WTC11 (cell line): ENCODE measurements at regions not wholly inside any gene's neighbourhood (a gene's known extent, or its start where the extent isn't known, plus 50 kb on each side); places are given as distances from the start of the nearest gene placed in this dataset.

Experiments
- GABPB1 ChIP-seq: sonication (generic); formaldehyde crosslinking; IDR thresholded peaks from 2 replicates; pipeline ENCODE4 v1.8.1; 2023; ENCODE audit warnings: mild to moderate bottlenecking, missing genetic modification reagents
- SMAD4 ChIP-seq: sonication (generic); formaldehyde crosslinking; IDR thresholded peaks from 2 replicates; pipeline ENCODE4 v1.8.0; 2022; ENCODE audit warnings: mild to moderate bottlenecking, missing genetic modification reagents
- TCF7 ChIP-seq: sonication (generic); formaldehyde crosslinking; IDR thresholded peaks from 2 replicates; pipeline ENCODE4 v1.8.0; 2022; ENCODE audit warnings: mild to moderate bottlenecking, low read depth, missing genetic modification reagents, moderate library complexity
- ZNF671 ChIP-seq: fragments of 250-450 bp; sonication (Bioruptor Pico); IDR thresholded peaks from 2 replicates; pipeline ENCODE4 v1.8.0; 2021; ENCODE audit warnings: mild to moderate bottlenecking
- TF ChIP-seq, protein P1 (sequence below): fragments of 200-600 bp; IDR thresholded peaks from 2 replicates; pipeline ENCODE4 v1.8.0; 2022; ENCODE audit warnings: antibody characterized with exemption
- TF ChIP-seq, protein P2 (sequence below): sonication (generic); formaldehyde crosslinking; IDR thresholded peaks from 2 replicates; pipeline ENCODE4 v1.8.1; 2023; ENCODE audit warnings: mild to moderate bottlenecking, moderate library complexity, missing genetic modification reagents

DNA sequence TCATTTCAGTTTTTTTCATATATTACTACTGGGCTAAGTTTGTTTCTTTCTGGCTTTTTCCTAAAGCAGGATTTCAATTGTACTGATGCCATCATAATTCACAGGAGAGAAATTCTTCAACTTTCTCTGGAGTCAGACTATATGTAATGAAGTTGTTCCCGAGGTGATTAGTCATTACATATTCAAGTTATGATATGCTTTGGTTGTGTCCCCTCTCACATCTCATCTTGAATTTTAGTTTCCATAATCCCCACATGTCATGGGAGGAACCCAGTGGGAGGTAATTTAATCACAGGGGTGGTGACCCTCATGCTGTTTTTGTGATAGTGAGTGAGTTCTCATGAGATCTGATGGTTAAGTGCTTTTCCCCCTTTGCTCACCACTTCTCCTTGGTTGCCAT is 227.5 kb upstream of the LRIG3 start:
- TF ChIP-seq, protein P1, sequence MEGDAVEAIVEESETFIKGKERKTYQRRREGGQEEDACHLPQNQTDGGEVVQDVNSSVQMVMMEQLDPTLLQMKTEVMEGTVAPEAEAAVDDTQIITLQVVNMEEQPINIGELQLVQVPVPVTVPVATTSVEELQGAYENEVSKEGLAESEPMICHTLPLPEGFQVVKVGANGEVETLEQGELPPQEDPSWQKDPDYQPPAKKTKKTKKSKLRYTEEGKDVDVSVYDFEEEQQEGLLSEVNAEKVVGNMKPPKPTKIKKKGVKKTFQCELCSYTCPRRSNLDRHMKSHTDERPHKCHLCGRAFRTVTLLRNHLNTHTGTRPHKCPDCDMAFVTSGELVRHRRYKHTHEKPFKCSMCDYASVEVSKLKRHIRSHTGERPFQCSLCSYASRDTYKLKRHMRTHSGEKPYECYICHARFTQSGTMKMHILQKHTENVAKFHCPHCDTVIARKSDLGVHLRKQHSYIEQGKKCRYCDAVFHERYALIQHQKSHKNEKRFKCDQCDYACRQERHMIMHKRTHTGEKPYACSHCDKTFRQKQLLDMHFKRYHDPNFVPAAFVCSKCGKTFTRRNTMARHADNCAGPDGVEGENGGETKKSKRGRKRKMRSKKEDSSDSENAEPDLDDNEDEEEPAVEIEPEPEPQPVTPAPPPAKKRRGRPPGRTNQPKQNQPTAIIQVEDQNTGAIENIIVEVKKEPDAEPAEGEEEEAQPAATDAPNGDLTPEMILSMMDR = no peak
- no peak for TF ChIP-seq GABPB1
- TF ChIP-seq SMAD4 = no peak
- TF ChIP-seq, protein P2, sequence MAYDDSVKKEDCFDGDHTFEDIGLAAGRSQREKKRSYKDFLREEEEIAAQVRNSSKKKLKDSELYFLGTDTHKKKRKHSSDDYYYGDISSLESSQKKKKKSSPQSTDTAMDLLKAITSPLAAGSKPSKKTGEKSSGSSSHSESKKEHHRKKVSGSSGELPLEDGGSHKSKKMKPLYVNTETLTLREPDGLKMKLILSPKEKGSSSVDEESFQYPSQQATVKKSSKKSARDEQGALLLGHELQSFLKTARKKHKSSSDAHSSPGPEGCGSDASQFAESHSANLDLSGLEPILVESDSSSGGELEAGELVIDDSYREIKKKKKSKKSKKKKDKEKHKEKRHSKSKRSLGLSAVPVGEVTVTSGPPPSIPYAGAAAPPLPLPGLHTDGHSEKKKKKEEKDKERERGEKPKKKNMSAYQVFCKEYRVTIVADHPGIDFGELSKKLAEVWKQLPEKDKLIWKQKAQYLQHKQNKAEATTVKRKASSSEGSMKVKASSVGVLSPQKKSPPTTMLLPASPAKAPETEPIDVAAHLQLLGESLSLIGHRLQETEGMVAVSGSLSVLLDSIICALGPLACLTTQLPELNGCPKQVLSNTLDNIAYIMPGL (CRISPR knock-in tag) = no peak
- TF ChIP-seq TCF7 (CRISPR knock-in tag) = no peak
- no peak for TF ChIP-seq ZNF671 (CRISPR knock-in tag)
